VCaP (cell line): ENCODE measurements at regions not wholly inside any gene's neighbourhood (a gene's known extent, or its start where the extent isn't known, plus 50 kb on each side); places are given as distances from the start of the nearest gene placed in this dataset.

Experiments
- H3K27ac ChIP-seq: fragments of 450-650 bp; 2 replicates; pipeline ENCODE4 v1.5.1; 2017
- CTCF ChIP-seq: fragments of 450-650 bp; conservative IDR thresholded peaks from 2 replicates; pipeline ENCODE4 v1.5.1; 2017; ENCODE audit warnings: mild to moderate bottlenecking, moderate library complexity

GRCh38 chr2:117170897-117171296 is 643.6 kb upstream of the DDX18 start:
- no peak for TF ChIP-seq CTCF
- no peak overlapping the region for H3K27ac ChIP-seq

GRCh38 chr2:117179405-117179804 is 635.1 kb upstream of the DDX18 start:
- no peak overlapping the region for H3K27ac ChIP-seq
- TF ChIP-seq CTCF = no peak

- no peak overlapping the region for H3K27ac ChIP-seq
- no peak for TF ChIP-seq CTCF
Measured at GRCh38 chr2:117190856-117191559, 623.5 kb upstream of the DDX18 start.

- no peak overlapping the region for H3K27ac ChIP-seq
- TF ChIP-seq CTCF = no peak
Measured at GRCh38 chr2:117195381-117195780, 619.1 kb upstream of the DDX18 start.

- no peak for TF ChIP-seq CTCF
- H3K27ac ChIP-seq = no peak overlapping the region
Measured at GRCh38 chr2:117199511-117199910, 615.0 kb upstream of the DDX18 start.

DNA sequence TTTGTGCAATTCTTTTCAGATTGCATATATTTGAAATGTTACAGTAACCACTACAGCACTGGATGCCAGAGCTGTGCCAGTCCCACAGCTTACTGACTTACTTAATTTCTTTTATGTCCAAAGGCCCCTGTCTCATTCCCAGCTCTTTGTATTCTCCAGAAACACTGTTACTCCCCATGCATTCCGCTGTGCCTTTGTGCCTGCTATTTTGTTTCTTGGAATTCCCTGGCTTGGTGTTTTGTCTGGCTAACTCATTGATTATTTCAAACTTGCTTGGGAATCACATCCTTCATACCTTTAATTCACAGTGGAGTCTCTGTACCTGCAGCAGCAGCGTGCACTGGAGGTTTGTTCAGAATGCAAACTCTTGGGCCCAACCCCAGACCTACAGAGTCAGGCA is 601.9 kb upstream of the DDX18 start:
- no peak for TF ChIP-seq CTCF
- no peak overlapping the region for H3K27ac ChIP-seq

DNA sequence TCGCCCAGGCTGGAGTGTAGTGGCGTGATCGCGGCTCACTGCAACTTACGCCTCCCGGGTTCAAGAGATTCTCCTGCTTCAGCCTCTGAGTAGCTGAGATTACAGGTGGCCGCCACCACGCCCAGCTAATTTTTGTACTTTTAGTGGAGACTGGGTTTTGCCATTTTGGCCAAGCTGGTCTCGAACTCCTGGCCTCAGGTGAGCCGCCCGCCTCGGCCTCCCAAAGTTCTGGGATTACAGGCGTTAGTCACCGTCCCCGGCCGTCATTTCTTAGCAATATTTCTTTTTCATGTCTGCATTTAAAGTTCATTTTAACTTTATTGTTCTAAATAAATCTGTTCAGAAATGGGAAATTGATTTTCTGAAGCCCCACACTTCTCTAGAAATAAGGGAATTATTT is 597.3 kb upstream of the DDX18 start:
- no peak overlapping the region for H3K27ac ChIP-seq
- no peak for TF ChIP-seq CTCF
